ENCODE measurements at regions not wholly inside any gene's neighbourhood (a gene's known extent, or its start where the extent isn't known, plus 50 kb on each side); places are given as distances from the start of the nearest gene placed in this dataset.

GRCh38 chr13:74438901-74439300 lies 304.7 kb upstream of the KLF12 start:
- TF ChIP-seq POLR2A (IDR thresholded peaks at IDR 0.05; ENCODE audit: low read depth) (no peak), CTCF (IDR thresholded peaks at IDR 0.05) (no peak), POLR2AphosphoS5 (IDR thresholded peaks at IDR 0.05) (no peak), EP300 (IDR thresholded peaks at IDR 0.05) (no peak)
